Left renal cortex interstitium (tissue), 4 donors: ENCODE measurements at regions not wholly inside any gene's neighbourhood (a gene's known extent, or its start where the extent isn't known, plus 50 kb on each side); places are given as distances from the start of the nearest gene placed in this dataset.
"Not testable (repeated sequence)": the region's sequence is repeated elsewhere in the genome, so short reads cannot be mapped to it uniquely, and the experiment has no call there.

Experiments used
- DNase-seq, 4 donors: peaks; one replicate each; pipeline ENCODE4 v3.0.0-alpha.2; 2013; ENCODE audit warnings: low read depth in 4 of 4, low spot score in 2 of 4, missing footprints in 1 of 4

- DNase-seq, result no peak
These were observed 325.5 kb downstream of the TMEM121 start for GRCh38 chr14:105851716-105852377.

GRCh38 chr14:105852378-105853088, 326.1 kb downstream of the TMEM121 start:
- DNase-seq, result no peak

GRCh38 chr14:105853089-105853906, 326.9 kb downstream of the TMEM121 start:
- no peak for DNase-seq

GRCh38 chr14:105853907-105854599, 327.7 kb downstream of the TMEM121 start:
- no peak for DNase-seq

GRCh38 chr14:105854600-105855245, 328.3 kb downstream of the TMEM121 start:
- DNase-seq, result no peak

- DNase-seq, result no peak
These were observed 329.0 kb downstream of the TMEM121 start for GRCh38 chr14:105855246-105855892.

GRCh38 chr14:105855893-105856675, 329.7 kb downstream of the TMEM121 start:
- DNase-seq, result no peak

GRCh38 chr14:105856676-105857219, 330.4 kb downstream of the TMEM121 start:
- DNase-seq, result no peak

- no peak for DNase-seq
These were observed 330.9 kb downstream of the TMEM121 start for GRCh38 chr14:105857220-105857825.

- no peak for DNase-seq
These were observed 331.7 kb downstream of the TMEM121 start for GRCh38 chr14:105857826-105858675.

GRCh38 chr14:105858676-105859025, 332.3 kb downstream of the TMEM121 start:
- no peak for DNase-seq

GRCh38 chr14:105859073-105859716, 332.8 kb downstream of the TMEM121 start:
- not testable (repeated sequence) for DNase-seq

- no peak for DNase-seq
These were observed 333.6 kb downstream of the TMEM121 start for GRCh38 chr14:105859717-105860614.

GRCh38 chr14:105860615-105861580, 334.5 kb downstream of the TMEM121 start:
- no peak for DNase-seq

GRCh38 chr14:105861985-105862465, 335.6 kb downstream of the TMEM121 start:
- no peak for DNase-seq
